Naive thymus-derived CD4-positive, alpha-beta T cell (primary cell): ENCODE measurements at regions not wholly inside any gene's neighbourhood (a gene's known extent, or its start where the extent isn't known, plus 50 kb on each side); places are given as distances from the start of the nearest gene placed in this dataset.

Experiments
- ATAC-seq: fragments of 150-1000 bp; cut with Tn5 transposase; 2 replicates; pipeline ENCODE4 v1.10.0; 2021; ENCODE audit warnings: mild to moderate bottlenecking, moderate library complexity
- CTCF ChIA-PET: fragments of 350-600 bp; sonication (Branson Sonifier 250); formaldehyde crosslinking; loops from one replicate; lab custom pipeline; 2021; ENCODE audit warnings: antibody characterized with exemption; lab: Charles Lee
- POLR2A ChIA-PET: fragments of 350-600 bp; sonication (Branson Sonifier 250); formaldehyde crosslinking; loops from one replicate; lab custom pipeline; 2021; ENCODE audit warnings: antibody characterized with exemption, inconsistent platforms; lab: Charles Lee
- DNase-seq, 9 donors: peaks; one replicate each; pipeline versions ENCODE4 v3.0.0 to v3.0.0-alpha.2; 2020 to 2022; ENCODE audit warnings: mixed read lengths in 1 of 9
- H3K27ac ChIP-seq: one replicate; pipeline ENCODE4 v1.7.0; 2013; ENCODE audit warnings: mild to moderate bottlenecking, low read depth, low read length, moderate library complexity
- H3K27me3 ChIP-seq, 2 donors: one replicate each; pipeline ENCODE4 v1.7.0; 2013; ENCODE audit warnings: low read length in 2 of 2, mild to moderate bottlenecking in 2 of 2, moderate library complexity in 2 of 2; ENCODE audit not compliant: control insufficient read depth in 2 of 2, insufficient read depth in 2 of 2
- H3K36me3 ChIP-seq, 3 experiments: 1 replicate in 2 of 3; 2 replicates in 1 of 3; pipeline ENCODE4 v1.7.0; 2013; ENCODE audit warnings: low read length in 3 of 3, mild to moderate bottlenecking in 3 of 3, moderate library complexity in 1 of 3; ENCODE audit not compliant: insufficient read depth in 3 of 3, control insufficient read depth in 2 of 3
- H3K4me1 ChIP-seq, 2 donors: one replicate each; pipeline ENCODE4 v1.7.0; 2013; ENCODE audit warnings: low read length in 2 of 2, mild to moderate bottlenecking in 2 of 2, moderate library complexity in 1 of 2; ENCODE audit not compliant: control insufficient read depth in 2 of 2, insufficient read depth in 2 of 2
- H3K4me3 ChIP-seq: 2 replicates; pipeline ENCODE4 v1.7.0; 2013; ENCODE audit warnings: mild to moderate bottlenecking, low read length
- H3K9me3 ChIP-seq, 3 experiments: 1 replicate in 2 of 3; 2 replicates in 1 of 3; pipeline ENCODE4 v1.7.0; 2013; ENCODE audit warnings: low read length in 3 of 3; ENCODE audit not compliant: control insufficient read depth in 2 of 3
- H3K27ac Mint-ChIP-seq, 9 donors: one replicate each; pipeline ENCODE4 v1.8.0; 2020 to 2022; ENCODE audit warnings: mixed read lengths in 9 of 9, mild to moderate bottlenecking in 8 of 9, moderate library complexity in 5 of 9, inconsistent platforms in 2 of 9
- H3K27me3 Mint-ChIP-seq, 5 donors: one replicate each; pipeline ENCODE4 v1.8.0; 2021 to 2022; ENCODE audit warnings: mixed read lengths in 5 of 5, mild to moderate bottlenecking in 1 of 5
- H3K36me3 Mint-ChIP-seq, 5 donors: one replicate each; pipeline ENCODE4 v1.8.0; 2020 to 2022; ENCODE audit warnings: mixed read lengths in 5 of 5, mild to moderate bottlenecking in 3 of 5, inconsistent platforms in 1 of 5
- H3K4me1 Mint-ChIP-seq, 7 donors: one replicate each; pipeline ENCODE4 v1.8.0; 2020 to 2022; ENCODE audit warnings: mixed read lengths in 7 of 7, mild to moderate bottlenecking in 3 of 7, inconsistent platforms in 1 of 7
- H3K4me3 Mint-ChIP-seq, 10 donors: one replicate each; pipeline ENCODE4 v1.8.0; 2020 to 2022; ENCODE audit warnings: mild to moderate bottlenecking in 10 of 10, mixed read lengths in 10 of 10, moderate library complexity in 6 of 10, inconsistent platforms in 2 of 10
- H3K9me3 Mint-ChIP-seq, 11 donors: one replicate each; pipeline ENCODE4 v1.8.0; 2020 to 2022; ENCODE audit warnings: mixed read lengths in 11 of 11, mild to moderate bottlenecking in 4 of 11, inconsistent platforms in 1 of 11, moderate library complexity in 1 of 11
- intact Hi-C, 2 donors: fragments of 100-400 bp; cut with micrococcal nuclease; formaldehyde crosslinking; loops; one replicate each; pipeline ENCODE4 v1.15.1; 2023

DNA sequence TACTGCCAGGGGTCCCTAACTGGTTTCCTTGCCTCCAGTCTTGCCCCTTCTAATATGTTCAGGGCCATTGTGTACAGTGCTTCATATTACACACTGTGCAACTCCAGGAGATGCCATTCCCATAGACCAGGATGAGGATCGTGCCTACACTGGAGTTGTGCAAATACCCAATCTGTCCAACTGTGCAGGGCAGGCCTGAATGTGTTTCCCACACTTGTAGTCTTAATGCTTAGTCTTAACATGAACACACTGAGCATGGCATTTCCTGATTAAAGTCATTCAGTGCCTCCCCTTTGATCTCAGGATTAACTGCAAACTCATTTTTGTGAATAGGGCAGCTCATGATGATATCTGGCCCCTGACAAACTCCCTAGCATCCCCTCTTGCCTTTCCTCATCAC lies 165.5 kb downstream of the TTC8 start:
- Histone ChIP-seq H3K27me3 (no peaks in the 10 kb centered on the region), H3K4me3 (no peak overlapping the region), H3K36me3 (no peaks in the 10 kb centered on the region), H3K27ac (no peak overlapping the region), H3K9me3 (peaks cover 0 to 2% (median 0%) of the 10 kb centered on the region in 3 experiments), H3K4me1 (no peaks in the 10 kb centered on the region)
- H3K27ac Mint-ChIP-seq, result no peak overlapping the region
- H3K36me3 Mint-ChIP-seq, result peaks cover 0 to 8% (median 0%) of the 10 kb centered on the region in 5 donors
- intact Hi-C loops, result no loop called here
- H3K9me3 Mint-ChIP-seq, result peaks cover 4 to 33% (median 10%) of the 10 kb centered on the region in 11 donors
- DNase-seq (no peak), ATAC-seq (no peak)
- H3K4me1 Mint-ChIP-seq, result no peaks in the 10 kb centered on the region
- H3K27me3 Mint-ChIP-seq, result peaks cover 0 to 41% (median 34%) of the 10 kb centered on the region in 5 donors
- POLR2A ChIA-PET, result no interaction called here
- CTCF ChIA-PET, result interaction anchor here (0.7 kb wide), 1 partner anchor 19 kb away, joined by 4 read pairs; no protein-coding TSS in a partner anchor
- no peak overlapping the region for H3K4me3 Mint-ChIP-seq

DNA sequence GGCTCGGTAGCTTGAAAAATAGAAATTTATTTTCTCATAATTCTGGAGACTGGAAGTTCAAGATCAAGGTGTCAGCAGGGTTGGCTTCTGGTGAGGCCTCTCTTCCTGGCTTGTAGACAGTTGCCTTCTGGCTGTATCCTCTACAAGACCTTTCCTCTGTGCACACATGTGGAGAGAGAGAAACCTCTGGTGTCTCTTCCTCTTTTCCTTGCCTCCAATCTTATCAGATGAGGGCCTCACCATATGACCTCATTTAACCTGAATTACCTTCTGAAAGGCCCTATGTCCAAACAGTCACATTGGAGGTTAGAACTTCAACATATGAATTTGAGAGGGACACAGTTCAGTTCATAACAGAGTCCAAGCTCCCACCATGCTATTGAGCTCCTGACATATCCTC lies 166.4 kb downstream of the TTC8 start:
- Mint-ChIP-seq H3K9me3 (peaks cover 2 to 30% (median 6%) of the 10 kb centered on the region in 11 donors), H3K4me1 (peaks cover 0 to 2% (median 0%) of the 10 kb centered on the region in 7 donors), H3K27ac (no peak overlapping the region), H3K36me3 (peaks cover 0 to 5% (median 0%) of the 10 kb centered on the region in 5 donors), H3K27me3 (peaks cover 0 to 38% (median 34%) of the 10 kb centered on the region in 5 donors), H3K4me3 (no peak overlapping the region)
- no peak overlapping the region for H3K4me3 ChIP-seq
- H3K36me3 ChIP-seq, result no peaks in the 10 kb centered on the region
- no peaks in the 10 kb centered on the region for H3K4me1 ChIP-seq
- POLR2A ChIA-PET, result no interaction called here
- H3K27me3 ChIP-seq, result no peaks in the 10 kb centered on the region
- intact Hi-C loops, result no loop called here
- DNase-seq, result no peak
- CTCF ChIA-PET, result no interaction called here
- peaks cover 0 to 2% (median 0%) of the 10 kb centered on the region in 3 experiments for H3K9me3 ChIP-seq
- H3K27ac ChIP-seq, result no peak overlapping the region
- no peak for ATAC-seq

DNA sequence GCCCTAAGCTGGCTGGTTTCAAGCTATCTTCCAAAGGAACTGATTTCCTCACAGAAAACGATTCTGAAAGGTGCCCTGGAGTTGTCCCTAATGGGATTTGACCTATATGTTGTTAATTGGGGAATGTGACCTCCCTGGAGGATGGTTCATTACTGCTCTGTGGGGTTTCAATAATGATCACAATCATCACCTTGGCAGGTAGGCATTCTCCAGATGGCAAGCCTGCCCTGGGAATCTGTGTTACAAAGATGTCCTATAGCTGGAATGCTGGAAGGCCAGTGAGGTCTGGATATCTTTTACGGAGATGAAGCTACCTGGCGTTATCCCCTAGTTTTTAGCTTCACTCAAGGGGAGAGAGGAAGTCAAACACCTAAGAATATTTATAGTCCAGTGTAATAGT lies 167.6 kb downstream of the TTC8 start:
- no peak for ATAC-seq
- intact Hi-C loops, result no loop called here
- H3K27me3 Mint-ChIP-seq, result peaks cover 0 to 43% (median 34%) of the 10 kb centered on the region in 5 donors
- peaks cover 0 to 2% (median 0%) of the 10 kb centered on the region in 7 donors for H3K4me1 Mint-ChIP-seq
- POLR2A ChIA-PET, result no interaction called here
- H3K27ac ChIP-seq, result no peak overlapping the region
- no peak overlapping the region for H3K4me3 ChIP-seq
- CTCF ChIA-PET, result no interaction called here
- H3K9me3 Mint-ChIP-seq, result peaks cover 0 to 28% (median 6%) of the 10 kb centered on the region in 11 donors
- H3K9me3 ChIP-seq, result peaks cover 0 to 2% (median 0%) of the 10 kb centered on the region in 3 experiments
- H3K27me3 ChIP-seq, result no peaks in the 10 kb centered on the region
- H3K4me3 Mint-ChIP-seq, result no peak overlapping the region
- H3K36me3 ChIP-seq, result no peaks in the 10 kb centered on the region
- H3K27ac Mint-ChIP-seq, result no peak overlapping the region
- DNase-seq, result no peak
- no peaks in the 10 kb centered on the region for H3K4me1 ChIP-seq
- peaks cover 0 to 4% (median 0%) of the 10 kb centered on the region in 5 donors for H3K36me3 Mint-ChIP-seq

DNA sequence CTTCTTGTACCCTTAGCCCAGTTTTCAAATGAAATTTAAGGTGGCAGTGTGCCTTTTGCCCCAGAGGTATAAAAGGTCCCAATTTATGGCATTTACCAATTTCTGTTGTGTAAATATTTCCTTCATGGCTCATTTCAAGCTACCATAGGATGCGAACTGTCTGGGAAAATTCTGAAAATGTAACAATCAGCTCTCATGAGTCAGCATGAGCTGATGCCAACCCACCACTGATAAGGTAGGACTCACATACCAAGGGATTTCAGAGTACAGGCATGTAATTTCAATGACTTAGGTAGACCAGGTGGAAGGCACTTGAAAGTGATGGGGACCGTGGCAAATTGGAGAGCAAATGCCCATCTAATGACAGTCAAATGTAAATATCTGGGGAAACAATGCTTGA lies 169.5 kb downstream of the TTC8 start:
- Histone ChIP-seq H3K9me3 (peaks cover 0 to 2% (median 0%) of the 10 kb centered on the region in 3 experiments), H3K36me3 (no peaks in the 10 kb centered on the region), H3K27me3 (no peaks in the 10 kb centered on the region), H3K4me1 (no peaks in the 10 kb centered on the region), H3K4me3 (no peak overlapping the region), H3K27ac (no peak overlapping the region)
- Mint-ChIP-seq H3K4me3 (no peak overlapping the region), H3K27me3 (peaks cover 4 to 50% (median 45%) of the 10 kb centered on the region in 5 donors), H3K27ac (no peak overlapping the region), H3K36me3 (no peaks in the 10 kb centered on the region), H3K9me3 (peaks cover under 1 to 12% (median 3%) of the 10 kb centered on the region in 11 donors), H3K4me1 (peaks cover 0 to 2% (median 0%) of the 10 kb centered on the region in 7 donors)
- intact Hi-C loops, result no loop called here
- DNase-seq, result no peak
- CTCF ChIA-PET, result no interaction called here
- ATAC-seq, result no peak
- POLR2A ChIA-PET, result no interaction called here

DNA sequence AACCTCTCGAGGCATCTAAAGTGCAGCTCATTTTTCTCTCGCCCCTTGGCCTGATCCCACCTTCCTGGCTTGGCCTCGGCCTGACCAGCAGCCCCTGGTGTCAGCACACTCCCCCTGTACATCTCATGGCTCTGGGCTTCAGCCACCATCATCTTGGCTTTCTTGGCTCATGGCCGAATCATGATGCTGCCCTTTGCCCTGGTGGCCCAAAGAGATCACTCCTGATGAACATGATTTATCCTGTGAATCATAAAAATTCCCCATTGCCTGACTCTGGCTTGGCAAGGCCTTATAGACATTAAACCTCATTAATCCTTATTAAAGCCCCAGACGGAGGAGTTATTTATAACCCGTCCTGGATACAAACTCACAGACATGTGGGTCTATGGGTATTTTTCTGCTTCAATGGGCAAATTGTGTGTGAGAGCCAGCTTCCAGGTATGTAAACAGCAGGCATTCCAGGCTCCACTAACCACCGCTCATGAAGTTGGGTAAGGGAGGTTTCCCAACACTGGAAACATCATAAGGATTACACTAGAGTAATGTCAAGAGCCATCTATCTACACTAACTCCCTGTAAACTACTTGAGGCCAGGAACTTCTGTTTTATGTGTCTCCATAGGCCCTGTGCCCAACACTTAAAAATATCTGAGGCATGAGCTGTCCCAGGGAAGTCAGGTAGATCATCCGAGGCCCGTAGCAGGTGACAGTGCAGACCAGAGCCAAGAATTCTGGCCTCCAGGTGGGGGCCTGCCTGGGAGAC lies 171.2 kb downstream of the TTC8 start:
- Mint-ChIP-seq H3K4me1 (peaks cover 0 to 2% (median 0%) of the 10 kb centered on the region in 7 donors), H3K36me3 (no peaks in the 10 kb centered on the region), H3K27me3 (peaks cover 4 to 44% (median 41%) of the 10 kb centered on the region in 5 donors), H3K9me3 (peaks cover 0 to 9% (median 2%) of the 10 kb centered on the region in 11 donors), H3K27ac (no peak overlapping the region), H3K4me3 (no peak overlapping the region)
- intact Hi-C loops, result no loop called here
- Histone ChIP-seq H3K27ac (no peak overlapping the region), H3K4me3 (no peak overlapping the region), H3K27me3 (peaks cover 0 to 2% of the 10 kb centered on the region in 2 donors), H3K4me1 (no peaks in the 10 kb centered on the region), H3K9me3 (peaks cover 0 to 2% (median 0%) of the 10 kb centered on the region in 3 experiments), H3K36me3 (no peaks in the 10 kb centered on the region)
- ATAC-seq (no peak), DNase-seq (no peak)
- ChIA-PET CTCF (no interaction called here), POLR2A (no interaction called here)

DNA sequence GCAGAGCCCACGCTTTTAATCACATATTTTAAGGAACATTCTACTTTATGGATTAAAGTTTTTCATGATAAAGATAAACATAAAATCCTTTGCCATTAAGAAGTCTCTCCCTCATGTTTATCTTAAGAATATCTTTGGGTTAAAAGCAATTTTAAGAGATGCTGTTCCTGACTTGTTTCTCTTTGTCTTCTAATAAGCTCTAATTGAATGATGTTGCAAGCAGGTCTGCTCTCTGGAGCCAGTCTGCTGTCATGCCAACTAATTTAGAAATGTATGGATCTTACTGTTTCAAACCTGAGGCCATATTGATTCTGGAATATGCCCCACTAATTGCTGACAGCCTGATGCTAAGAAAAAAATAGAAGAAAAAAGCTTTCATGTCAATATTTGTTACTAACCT lies 173.6 kb downstream of the TTC8 start:
- Histone ChIP-seq H3K9me3 (no peaks in the 10 kb centered on the region), H3K4me1 (no peaks in the 10 kb centered on the region), H3K36me3 (no peaks in the 10 kb centered on the region), H3K4me3 (no peak overlapping the region), H3K27me3 (peaks cover 0 to 2% of the 10 kb centered on the region in 2 donors), H3K27ac (no peak overlapping the region)
- intact Hi-C loops, result no loop called here
- peaks cover 0 to 2% (median 0%) of the 10 kb centered on the region in 11 donors for H3K9me3 Mint-ChIP-seq
- ATAC-seq (no peak), DNase-seq (no peak)
- peaks cover 0 to 4% (median 0%) of the 10 kb centered on the region in 7 donors for H3K4me1 Mint-ChIP-seq
- no peak overlapping the region for H3K27ac Mint-ChIP-seq
- ChIA-PET POLR2A (no interaction called here), CTCF (no interaction called here)
- peaks cover 4 to 37% (median 29%) of the 10 kb centered on the region in 5 donors for H3K27me3 Mint-ChIP-seq
- no peak overlapping the region for H3K4me3 Mint-ChIP-seq
- no peaks in the 10 kb centered on the region for H3K36me3 Mint-ChIP-seq
